A549 (cell line): ENCODE measurements at regions not wholly inside any gene's neighbourhood (a gene's known extent, or its start where the extent isn't known, plus 50 kb on each side); places are given as distances from the start of the nearest gene placed in this dataset.

Experiments used
- ATAC-seq, 2 experiments: fragments of 200-7000 bp in 1 of 2; fragments of >200 bp in 1 of 2; cut with Nextera tagmentation in 1 of 2; cut with Tn5 transposase in 1 of 2; 3 replicates each; pipeline versions ENCODE4 v1.8.0 to v1.9.1; 2018 to 2020; ENCODE audit warnings: mild to moderate bottlenecking in 1 of 2, moderate library complexity in 1 of 2
- CTCF ChIA-PET: fragments of 300-600 bp; sonication (Branson Sonifier 250); formaldehyde crosslinking; extraction: SDS; loops from one replicate; lab custom pipeline; 2021; ENCODE audit warnings: antibody characterized with exemption, inconsistent platforms; lab: Yijun Ruan, JAX
- POLR2A ChIA-PET: fragments of 350-600 bp; formaldehyde crosslinking; extraction: SDS; loops from one replicate; lab custom pipeline; 2021; ENCODE audit warnings: antibody characterized with exemption, inconsistent platforms; lab: Yijun Ruan, JAX
- DNase-seq, 2 experiments: peaks; one replicate each; pipeline versions ENCODE4 v3.0.0 to v3.0.0-alpha.2; 2011 to 2016; ENCODE audit warnings: low read depth in 1 of 2, low spot score in 1 of 2
- FAIRE-seq: peaks from 2 replicates; lab custom pipeline; 2011; peaks lifted over from hg19 to GRCh38; lab: Jason Lieb, UNC
- H3K27ac ChIP-seq, 2 experiments: fragments of >200 bp; sonication (Bioruptor Twin); formaldehyde crosslinking; 3 replicates each; pipeline ENCODE4 v1.5.1; 2016 to 2017
- H3K4me1 ChIP-seq: fragments of >200 bp; sonication (Bioruptor Twin); formaldehyde crosslinking; 3 replicates; pipeline ENCODE4 v1.6.1; 2016
- H3K4me2 ChIP-seq: fragments of >200 bp; sonication (Bioruptor Twin); formaldehyde crosslinking; 3 replicates; pipeline ENCODE4 v1.6.1; 2016
- H3K4me3 ChIP-seq: fragments of >200 bp; sonication (Bioruptor Twin); formaldehyde crosslinking; 3 replicates; pipeline ENCODE4 v1.5.1; 2016
- H3K9me3 ChIP-seq: fragments of >200 bp; sonication (Bioruptor Twin); formaldehyde crosslinking; 3 replicates; pipeline ENCODE4 v1.6.1; 2016
- BCL3 ChIP-seq: fragments of >200 bp; sonication (Bioruptor Twin); formaldehyde crosslinking; IDR thresholded peaks from 3 replicates; pipeline ENCODE4 v1.6.1; 2016
- BHLHE40 ChIP-seq: IDR thresholded peaks from 2 replicates; pipeline ENCODE4 v1.6.1; 2012; ENCODE audit warnings: low read depth, low read length, inconsistent platforms
- CBX8 ChIP-seq: fragments of 200-600 bp; sonication (generic); IDR thresholded peaks from 2 replicates; pipeline ENCODE4 v1.6.1; 2016
- CEBPB ChIP-seq, 2 experiments: fragments of >200 bp in 1 of 2; sonication (Bioruptor Twin) in 1 of 2; formaldehyde crosslinking in 1 of 2; IDR thresholded peaks; 2 replicates each; pipeline ENCODE4 v1.6.1; 2012 to 2016
- CHD2 ChIP-seq: fragments of 150-350 bp; IDR thresholded peaks from 2 replicates; pipeline ENCODE4 v1.6.1; 2014; ENCODE audit warnings: low read length; ENCODE audit not compliant: partially characterized antibody
- CHD4 ChIP-seq: fragments of 200-600 bp; sonication (generic); IDR thresholded peaks from 2 replicates; pipeline ENCODE4 v1.6.1; 2016; ENCODE audit warnings: antibody characterized with exemption, mild to moderate bottlenecking, borderline replicate concordance
- FOSL2 ChIP-seq, 2 experiments: fragments of 450-650 bp in 1 of 2; fragments of >200 bp in 1 of 2; sonication (Bioruptor Twin) in 1 of 2; formaldehyde crosslinking; IDR thresholded peaks; 2 replicates each; pipeline versions ENCODE4 v1.5.0 to v1.6.1; 2016 to 2020; ENCODE audit warnings: mild to moderate bottlenecking in 1 of 2, moderate library complexity in 1 of 2
- FOXS1 ChIP-seq: fragments of 250-450 bp; sonication (Bioruptor Pico); IDR thresholded peaks from 2 replicates; pipeline ENCODE4 v1.5.0; 2020; ENCODE audit warnings: mild to moderate bottlenecking, moderate library complexity
- HDAC2 ChIP-seq: fragments of 200-600 bp; sonication (generic); IDR thresholded peaks from 2 replicates; pipeline ENCODE4 v1.6.1; 2016
- HES2 ChIP-seq: fragments of >200 bp; sonication (Bioruptor Twin); formaldehyde crosslinking; IDR thresholded peaks from 2 replicates; pipeline ENCODE4 v1.6.1; 2016
- HMGXB4 ChIP-seq: fragments of 250-450 bp; sonication (Bioruptor Pico); IDR thresholded peaks from 2 replicates; pipeline ENCODE4 v1.5.0; 2021; ENCODE audit warnings: mild to moderate bottlenecking, moderate library complexity, borderline replicate concordance
- HOXA7 ChIP-seq: fragments of 250-450 bp; sonication (Bioruptor Pico); IDR thresholded peaks from 2 replicates; pipeline ENCODE4 v1.5.0; 2020; ENCODE audit warnings: mild to moderate bottlenecking, moderate library complexity
- HOXB13 ChIP-seq: fragments of 250-450 bp; sonication (Bioruptor Pico); IDR thresholded peaks from 2 replicates; pipeline ENCODE4 v1.5.0; 2020; ENCODE audit warnings: low read depth, mild to moderate bottlenecking, moderate library complexity
- JUN ChIP-seq, 2 experiments: fragments of >200 bp; sonication (Bioruptor Twin); formaldehyde crosslinking; IDR thresholded peaks; 2 replicates in 1 of 2; 3 replicates in 1 of 2; pipeline ENCODE4 v1.6.1; 2016 to 2017
- JUNB ChIP-seq: fragments of >200 bp; sonication (Bioruptor Twin); formaldehyde crosslinking; IDR thresholded peaks from 2 replicates; pipeline ENCODE4 v1.6.1; 2016
- KDM1A ChIP-seq: fragments of 200-600 bp; sonication (generic); IDR thresholded peaks from 2 replicates; pipeline ENCODE4 v1.6.1; 2016; ENCODE audit warnings: low read depth, mild to moderate bottlenecking
- KDM5A ChIP-seq: fragments of 200-600 bp; sonication (generic); IDR thresholded peaks from 2 replicates; pipeline ENCODE4 v1.6.1; 2016; ENCODE audit warnings: antibody characterized with exemption, mild to moderate bottlenecking
- NFE2L2 ChIP-seq: fragments of 150-350 bp; conservative IDR thresholded peaks from 2 replicates; pipeline ENCODE4 v1.6.1; 2014; ENCODE audit warnings: low read length
- POLR2AphosphoS2 ChIP-seq: conservative IDR thresholded peaks from 2 replicates; pipeline ENCODE4 v1.6.1; 2012; ENCODE audit warnings: low read length, improper control_type of control experiment, inconsistent platforms
- RARB ChIP-seq: fragments of 250-450 bp; sonication (Bioruptor Pico); IDR thresholded peaks from 2 replicates; pipeline ENCODE4 v1.8.0; 2021; ENCODE audit warnings: mild to moderate bottlenecking, moderate library complexity
- RCOR1 ChIP-seq: fragments of 150-350 bp; IDR thresholded peaks from 2 replicates; pipeline ENCODE4 v1.6.1; 2014; ENCODE audit warnings: antibody characterized with exemption, low read length, low read depth
- RFX5 ChIP-seq: fragments of 450-650 bp; IDR thresholded peaks from 2 replicates; pipeline ENCODE4 v1.7.1; 2014; ENCODE audit warnings: antibody characterized with exemption, mild to moderate bottlenecking, moderate library complexity
- RNF2 ChIP-seq: fragments of 200-600 bp; sonication (generic); IDR thresholded peaks from 2 replicates; pipeline ENCODE4 v1.6.1; 2016; ENCODE audit warnings: low read depth, mild to moderate bottlenecking, antibody characterized with exemption, moderate library complexity, borderline replicate concordance
- SMC3 ChIP-seq: fragments of >200 bp; sonication (Bioruptor Twin); formaldehyde crosslinking; IDR thresholded peaks from 3 replicates; pipeline ENCODE4 v1.6.1; 2018; ENCODE audit warnings: inconsistent platforms
- SREBF2 ChIP-seq: fragments of 450-650 bp; IDR thresholded peaks from 2 replicates; pipeline ENCODE4 v1.6.1; 2014; ENCODE audit warnings: mild to moderate bottlenecking, moderate library complexity
- TP53 ChIP-seq: fragments of 250-450 bp; sonication (Bioruptor Pico); IDR thresholded peaks from 2 replicates; pipeline ENCODE4 v1.5.0; 2021; ENCODE audit warnings: mild to moderate bottlenecking, moderate library complexity
- USF2 ChIP-seq: fragments of 450-650 bp; IDR thresholded peaks from 2 replicates; pipeline ENCODE4 v1.6.1; 2014; ENCODE audit warnings: antibody characterized with exemption
- ZNF302 ChIP-seq: fragments of 250-450 bp; sonication (Bioruptor Pico); IDR thresholded peaks from 2 replicates; pipeline ENCODE4 v1.9.0; 2021; ENCODE audit warnings: inconsistent platforms, mild to moderate bottlenecking, moderate library complexity
- WGBS: methylation state at CpG from one replicate; pipeline ENCODE4 v1.1.6; 2017; ENCODE audit errors: missing lambda C conversion rate; 5-methylcytosine and 5-hydroxymethylcytosine counted together
- TF ChIP-seq, protein P1 (sequence below): fragments of 150-350 bp; IDR thresholded peaks from 2 replicates; pipeline ENCODE4 v1.6.1; 2014; ENCODE audit warnings: low read depth, mild to moderate bottlenecking, low read length
- TF ChIP-seq, protein P2 (sequence below): fragments of 250-450 bp; sonication (Bioruptor Pico); IDR thresholded peaks from 2 replicates; pipeline ENCODE4 v1.5.0; 2020; ENCODE audit warnings: low read depth, mild to moderate bottlenecking, moderate library complexity
- TF ChIP-seq, protein P3 (sequence below): IDR thresholded peaks from 2 replicates; pipeline ENCODE4 v1.6.1; 2012

DNA sequence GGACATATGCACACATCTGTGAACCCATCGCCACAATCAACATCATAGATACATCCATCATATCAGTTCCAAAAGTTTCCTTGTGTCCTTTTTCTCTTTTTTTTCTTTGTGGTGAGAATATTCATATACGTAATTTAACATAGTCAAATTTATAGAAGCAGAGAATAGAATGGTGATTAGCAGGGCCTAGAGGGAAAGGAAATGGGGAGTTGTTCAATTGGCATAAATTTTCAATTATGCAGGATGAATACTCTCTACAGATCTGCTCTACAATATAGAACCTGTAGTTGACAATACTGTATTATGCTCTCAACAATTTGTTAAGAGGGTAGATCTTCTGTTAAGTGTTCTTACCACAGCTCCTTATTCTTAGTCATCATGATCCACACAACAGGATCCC lies 413.2 kb downstream of the SHISA9 start:
- TF ChIP-seq FOXS1 (CRISPR knock-in tag) (no peak), BCL3 (no peak), KDM1A (no peak), CEBPB (IDR thresholded peaks at IDR 0.05) (no peak), HOXA7 (no peak), BHLHE40 (no peak), TP53 (CRISPR knock-in tag) (no peak), HES2 (no peak), SREBF2 (no peak), FOSL2 (IDR thresholded peaks at IDR 0.05) (no peak), FOSL2 (CRISPR knock-in tag; IDR thresholded peaks at IDR 0.05) (no peak), POLR2AphosphoS2 (no peak), USF2 (no peak), RNF2 (no peak), CHD4 (no peak), JUN (IDR thresholded peaks at IDR 0.05) (no peak)
- TF ChIP-seq, protein P1, sequence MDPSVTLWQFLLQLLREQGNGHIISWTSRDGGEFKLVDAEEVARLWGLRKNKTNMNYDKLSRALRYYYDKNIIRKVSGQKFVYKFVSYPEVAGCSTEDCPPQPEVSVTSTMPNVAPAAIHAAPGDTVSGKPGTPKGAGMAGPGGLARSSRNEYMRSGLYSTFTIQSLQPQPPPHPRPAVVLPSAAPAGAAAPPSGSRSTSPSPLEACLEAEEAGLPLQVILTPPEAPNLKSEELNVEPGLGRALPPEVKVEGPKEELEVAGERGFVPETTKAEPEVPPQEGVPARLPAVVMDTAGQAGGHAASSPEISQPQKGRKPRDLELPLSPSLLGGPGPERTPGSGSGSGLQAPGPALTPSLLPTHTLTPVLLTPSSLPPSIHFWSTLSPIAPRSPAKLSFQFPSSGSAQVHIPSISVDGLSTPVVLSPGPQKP, result no peak
- TF ChIP-seq, protein P2, sequence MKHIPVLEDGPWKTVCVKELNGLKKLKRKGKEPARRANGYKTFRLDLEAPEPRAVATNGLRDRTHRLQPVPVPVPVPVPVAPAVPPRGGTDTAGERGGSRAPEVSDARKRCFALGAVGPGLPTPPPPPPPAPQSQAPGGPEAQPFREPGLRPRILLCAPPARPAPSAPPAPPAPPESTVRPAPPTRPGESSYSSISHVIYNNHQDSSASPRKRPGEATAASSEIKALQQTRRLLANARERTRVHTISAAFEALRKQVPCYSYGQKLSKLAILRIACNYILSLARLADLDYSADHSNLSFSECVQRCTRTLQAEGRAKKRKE (CRISPR knock-in tag), result no peak
- ATAC-seq (no peak), DNase-seq (no peak), FAIRE-seq (no peak)
- Histone ChIP-seq H3K4me3 (no peak overlapping the region), H3K27ac (no peak overlapping the region), H3K9me3 (no peaks in the 10 kb centered on the region), H3K4me2 (no peak overlapping the region), H3K4me1 (no peaks in the 10 kb centered on the region)
- WGBS, result 6% methylated on average over 2 of the region's 2 CpGs
- ChIA-PET CTCF (interaction anchor here (0.7 kb wide), 1 partner anchor 52 kb away, joined by 3 read pairs; no protein-coding TSS in a partner anchor), POLR2A (no interaction called here)

DNA sequence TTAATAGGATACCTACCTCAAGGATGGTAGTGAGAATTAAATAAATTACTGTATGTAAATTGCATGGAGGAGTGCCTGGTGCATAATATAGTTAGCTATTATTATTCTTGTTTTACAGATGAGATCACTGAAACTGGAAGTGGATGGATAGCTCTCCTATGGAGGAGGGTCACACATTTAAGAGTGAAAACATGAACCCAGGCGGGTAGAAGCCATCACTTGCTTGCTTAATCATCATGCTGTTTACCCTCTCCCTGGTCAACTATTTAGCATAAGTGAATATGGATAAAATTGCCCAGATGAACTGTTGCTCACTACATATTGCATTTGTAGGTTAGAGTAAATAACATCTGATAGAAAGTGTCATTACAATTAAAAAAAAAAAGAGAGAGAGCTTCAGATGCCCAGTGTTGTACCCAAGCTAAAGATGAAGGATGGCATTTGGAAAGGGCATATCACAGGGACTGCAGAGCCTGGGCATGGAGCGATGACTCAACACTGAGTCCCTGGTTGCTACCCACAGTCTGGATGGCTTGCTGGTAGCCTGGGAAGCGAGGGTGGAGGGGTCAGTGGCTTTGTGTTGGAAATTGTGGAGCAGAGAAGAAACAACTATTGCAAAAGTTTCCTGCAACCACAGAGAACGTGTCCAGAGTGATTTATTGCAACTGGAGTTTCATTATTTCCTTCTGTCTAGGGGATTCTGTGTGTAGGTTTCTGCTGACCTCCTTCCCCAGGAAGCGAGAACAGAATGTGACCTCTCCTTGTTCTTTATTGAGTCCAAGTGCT lies 414.4 kb downstream of the SHISA9 start:
- FAIRE-seq, result no peak
- POLR2A ChIA-PET, result no interaction called here

More for the DNA sequence above, 414.4 kb downstream of the SHISA9 start:
- CTCF ChIA-PET, result interaction anchor here (0.6 kb wide), 1 partner anchor 277 kb away, joined by 3 read pairs; no protein-coding TSS in a partner anchor
- no peaks in the 10 kb centered on the region for H3K9me3 ChIP-seq
- no peaks in the 10 kb centered on the region for H3K4me1 ChIP-seq
- H3K4me2 ChIP-seq, result no peak overlapping the region
- no peak overlapping the region for H3K27ac ChIP-seq
- 14% methylated on average over 5 of the region's 5 CpGs for WGBS
- H3K4me3 ChIP-seq, result no peak overlapping the region
- ATAC-seq, result no peak
- TF ChIP-seq RCOR1 (no peak), HES2 (no peak), ZNF302 (no peak), CBX8 (no peak), KDM1A (no peak), RARB (CRISPR knock-in tag) (no peak), RFX5 (no peak), CHD2 (no peak), HMGXB4 (CRISPR knock-in tag) (no peak), NFE2L2 (no peak), RNF2 (no peak), BHLHE40 (no peak), HDAC2 (no peak), FOXS1 (CRISPR knock-in tag) (no peak), JUNB (no peak), KDM5A (no peak), HOXB13 (CRISPR knock-in tag) (no peak), SMC3 (no peak)
- TF ChIP-seq, protein P3, sequence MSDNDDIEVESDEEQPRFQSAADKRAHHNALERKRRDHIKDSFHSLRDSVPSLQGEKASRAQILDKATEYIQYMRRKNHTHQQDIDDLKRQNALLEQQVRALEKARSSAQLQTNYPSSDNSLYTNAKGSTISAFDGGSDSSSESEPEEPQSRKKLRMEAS, result no peak
- TF ChIP-seq, all 56 proteins: peak for 0
- no peak for DNase-seq
